ENCODE measurements at regions not wholly inside any gene's neighbourhood (a gene's known extent, or its start where the extent isn't known, plus 50 kb on each side); places are given as distances from the start of the nearest gene placed in this dataset.

GRCh38 chr10:109275960-109276359, 647.4 kb downstream of the XPNPEP1 start:
- no peak for TF ChIP-seq CTCF (IDR thresholded peaks at IDR 0.05)

GRCh38 chr10:109274681-109275080, 648.6 kb downstream of the XPNPEP1 start:
- TF ChIP-seq CTCF (IDR thresholded peaks at IDR 0.05), result no peak

DNA sequence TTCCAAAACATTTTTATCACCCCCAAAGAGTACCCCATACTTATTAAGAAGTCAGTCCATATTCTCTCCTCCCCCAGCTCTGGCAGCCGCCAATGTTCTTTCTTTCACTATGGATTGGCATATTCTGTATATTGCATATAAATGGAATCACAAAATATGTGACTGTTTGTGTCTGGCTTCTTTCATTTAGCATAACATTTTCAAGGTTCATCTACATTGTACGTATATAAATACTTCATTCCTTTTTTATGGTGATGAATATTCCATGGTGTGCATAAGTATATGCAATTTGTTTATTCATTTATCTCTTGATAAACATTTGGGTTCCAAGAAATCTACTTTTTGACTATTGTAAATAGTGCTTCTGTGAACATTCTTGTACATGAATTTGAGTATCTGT, 653.1 kb downstream of the XPNPEP1 start:
- no peak for TF ChIP-seq CTCF (IDR thresholded peaks at IDR 0.05)

- TF ChIP-seq CTCF (IDR thresholded peaks at IDR 0.05), result no peak
Observed at GRCh38 chr10:109264004-109264403, 659.3 kb downstream of the XPNPEP1 start.

DNA sequence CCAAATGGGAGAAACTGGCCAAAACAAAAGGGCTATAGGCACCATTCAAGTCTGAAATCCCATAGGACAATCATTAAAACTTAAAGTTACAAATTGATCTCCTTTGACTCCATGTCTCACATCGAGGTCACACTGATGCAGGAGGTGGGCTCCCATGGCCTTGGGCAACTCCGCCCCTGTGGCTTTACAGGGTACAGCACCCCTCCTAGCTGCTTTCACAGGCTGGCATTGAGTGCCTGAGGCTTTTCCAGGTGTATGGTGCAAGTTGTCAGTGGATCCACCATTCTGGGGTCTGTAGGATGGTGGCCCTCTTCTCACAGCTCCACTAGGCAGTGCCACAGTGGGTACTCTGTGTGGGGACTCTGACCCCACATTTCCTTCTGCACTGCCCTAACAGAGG, 662.1 kb downstream of the XPNPEP1 start:
- no peak for TF ChIP-seq CTCF (IDR thresholded peaks at IDR 0.05)

DNA sequence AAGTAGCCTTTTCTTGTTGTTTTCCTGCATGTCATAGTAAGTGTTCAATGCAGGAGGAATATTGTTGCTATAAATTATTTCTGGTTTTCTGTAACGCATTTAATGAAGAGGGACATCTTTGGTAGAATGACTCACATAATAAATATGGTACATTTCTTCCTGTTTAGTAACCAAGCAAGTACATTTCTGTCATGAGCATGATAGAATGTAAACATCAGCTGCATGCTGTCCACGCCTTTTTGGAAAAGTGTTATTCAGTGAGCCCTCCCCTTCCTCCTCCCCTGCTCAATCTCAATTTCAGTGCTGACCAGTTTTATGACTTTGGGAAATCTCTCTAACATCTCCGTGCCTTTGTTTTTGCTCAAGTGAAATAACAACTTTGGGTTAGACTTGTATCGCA, 664.0 kb downstream of the XPNPEP1 start:
- no peak for TF ChIP-seq CTCF (IDR thresholded peaks at IDR 0.05)

DNA sequence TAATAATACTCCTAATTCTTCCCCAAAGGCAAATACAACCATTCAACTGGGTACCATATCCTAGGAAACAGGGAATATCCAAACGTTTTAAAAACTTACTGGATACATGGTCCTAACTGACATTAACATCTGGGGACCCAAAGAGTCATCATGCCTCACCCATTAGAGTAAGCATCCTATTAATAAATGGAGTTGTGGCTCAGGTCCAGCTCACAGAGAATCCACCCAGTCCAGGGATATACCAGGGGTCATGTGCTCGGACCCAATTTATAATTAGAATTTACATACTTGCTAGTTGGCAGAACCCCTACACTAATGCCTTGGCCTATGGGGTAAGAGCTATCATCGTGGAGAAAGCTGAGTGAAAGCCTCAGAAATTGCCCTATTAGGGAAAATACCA, 670.0 kb downstream of the XPNPEP1 start:
- TF ChIP-seq CTCF (IDR thresholded peaks at IDR 0.05), result no peak

DNA sequence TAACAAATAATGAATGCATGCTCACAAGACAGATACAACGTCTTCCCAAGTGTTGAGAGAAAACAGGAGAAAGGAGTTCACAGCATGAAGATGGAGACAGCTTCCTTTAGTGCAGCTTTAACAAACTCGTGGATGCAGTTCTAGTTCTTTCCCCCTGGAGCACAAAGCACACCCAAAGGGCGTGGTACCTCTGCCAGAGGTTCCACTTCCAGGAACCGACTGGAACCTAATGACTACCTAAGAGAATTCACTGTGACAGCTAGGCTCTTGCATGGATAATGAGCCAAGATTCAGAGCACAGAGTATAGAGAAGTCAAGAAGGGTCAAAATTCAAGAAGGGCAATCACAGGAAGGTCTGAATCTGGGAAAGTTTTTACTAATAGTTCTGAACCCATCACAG, 673.2 kb downstream of the XPNPEP1 start:
- no peak for TF ChIP-seq CTCF (IDR thresholded peaks at IDR 0.05)
